Choroid plexus epithelial cell (primary cell): ENCODE measurements at regions not wholly inside any gene's neighbourhood (a gene's known extent, or its start where the extent isn't known, plus 50 kb on each side); places are given as distances from the start of the nearest gene placed in this dataset.

ENCODE experiments used
- DNase-seq: peaks from one replicate; pipeline ENCODE4 v3.0.0-alpha.2; 2010; ENCODE audit warnings: low read depth
- H3K4me3 ChIP-seq: 2 replicates; pipeline ENCODE4 v1.5.1; 2011; ENCODE audit warnings: low read depth, mild to moderate bottlenecking, control low read depth, low read length, moderate library complexity
- TF ChIP-seq, protein P1 (sequence below): conservative IDR thresholded peaks from 2 replicates; pipeline ENCODE4 v1.5.1; 2011; ENCODE audit warnings: low read depth, mild to moderate bottlenecking, control low read depth, inconsistent platforms, low read length, moderate library complexity

DNA sequence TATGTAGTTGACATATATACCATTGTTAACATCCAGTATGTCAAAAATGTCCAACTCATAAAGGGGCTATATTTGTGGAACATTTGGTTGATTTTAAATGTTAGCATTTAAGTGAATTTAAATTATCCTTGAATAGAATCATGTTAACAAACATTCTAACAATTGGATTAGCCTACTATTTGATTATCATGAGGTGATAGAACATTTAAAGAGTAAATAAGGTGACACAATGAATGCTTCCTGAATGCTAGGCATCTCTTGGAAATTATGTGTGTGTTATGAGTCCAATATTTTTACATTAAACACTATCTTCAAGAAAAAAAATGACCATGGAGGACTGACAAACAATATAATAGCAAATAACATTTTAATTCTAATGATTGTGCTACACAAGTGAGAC, 901.9 kb upstream of the AGA start:
- H3K4me3 ChIP-seq, result no peak overlapping the region
- no peak for DNase-seq
- TF ChIP-seq, protein P1, sequence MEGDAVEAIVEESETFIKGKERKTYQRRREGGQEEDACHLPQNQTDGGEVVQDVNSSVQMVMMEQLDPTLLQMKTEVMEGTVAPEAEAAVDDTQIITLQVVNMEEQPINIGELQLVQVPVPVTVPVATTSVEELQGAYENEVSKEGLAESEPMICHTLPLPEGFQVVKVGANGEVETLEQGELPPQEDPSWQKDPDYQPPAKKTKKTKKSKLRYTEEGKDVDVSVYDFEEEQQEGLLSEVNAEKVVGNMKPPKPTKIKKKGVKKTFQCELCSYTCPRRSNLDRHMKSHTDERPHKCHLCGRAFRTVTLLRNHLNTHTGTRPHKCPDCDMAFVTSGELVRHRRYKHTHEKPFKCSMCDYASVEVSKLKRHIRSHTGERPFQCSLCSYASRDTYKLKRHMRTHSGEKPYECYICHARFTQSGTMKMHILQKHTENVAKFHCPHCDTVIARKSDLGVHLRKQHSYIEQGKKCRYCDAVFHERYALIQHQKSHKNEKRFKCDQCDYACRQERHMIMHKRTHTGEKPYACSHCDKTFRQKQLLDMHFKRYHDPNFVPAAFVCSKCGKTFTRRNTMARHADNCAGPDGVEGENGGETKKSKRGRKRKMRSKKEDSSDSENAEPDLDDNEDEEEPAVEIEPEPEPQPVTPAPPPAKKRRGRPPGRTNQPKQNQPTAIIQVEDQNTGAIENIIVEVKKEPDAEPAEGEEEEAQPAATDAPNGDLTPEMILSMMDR, result no peak

- no peak overlapping the region for H3K4me3 ChIP-seq
- TF ChIP-seq, protein P1, result no peak
- DNase-seq, result no peak
Measured at GRCh38 chr4:178347111-178347510, 904.9 kb upstream of the AGA start.

- H3K4me3 ChIP-seq, result no peak overlapping the region
- no peak for DNase-seq
- TF ChIP-seq, protein P1, result no peak
Measured at GRCh38 chr4:178349601-178350000, 907.4 kb upstream of the AGA start.

- no peak overlapping the region for H3K4me3 ChIP-seq
- TF ChIP-seq, protein P1, result no peak
- DNase-seq, result no peak
Measured at GRCh38 chr4:178351185-178351584, 908.9 kb upstream of the AGA start.

DNA sequence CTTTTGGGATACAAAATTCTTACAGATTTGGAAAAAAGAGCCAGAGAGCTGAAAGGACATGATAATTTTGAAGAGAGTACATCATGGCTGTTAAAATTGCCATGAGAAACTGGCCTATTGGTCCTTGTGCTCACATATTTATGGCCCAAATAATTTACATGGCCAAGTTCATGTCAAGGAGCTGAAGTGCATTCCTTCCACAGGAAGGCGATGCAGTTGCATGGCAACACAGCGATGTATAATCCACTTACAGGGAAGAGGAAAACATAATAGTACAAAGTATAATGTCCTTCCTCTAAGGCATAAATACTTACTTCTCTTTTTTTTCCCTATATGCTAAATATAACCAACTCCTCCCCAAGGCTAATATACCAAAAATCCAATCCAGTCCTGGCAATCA, 914.5 kb upstream of the AGA start:
- TF ChIP-seq, protein P1, result no peak
- DNase-seq, result no peak
- no peak overlapping the region for H3K4me3 ChIP-seq

- TF ChIP-seq, protein P1, result no peak
- H3K4me3 ChIP-seq, result no peak overlapping the region
- no peak for DNase-seq
Measured at GRCh38 chr4:178385481-178385880, 943.2 kb upstream of the AGA start.

DNA sequence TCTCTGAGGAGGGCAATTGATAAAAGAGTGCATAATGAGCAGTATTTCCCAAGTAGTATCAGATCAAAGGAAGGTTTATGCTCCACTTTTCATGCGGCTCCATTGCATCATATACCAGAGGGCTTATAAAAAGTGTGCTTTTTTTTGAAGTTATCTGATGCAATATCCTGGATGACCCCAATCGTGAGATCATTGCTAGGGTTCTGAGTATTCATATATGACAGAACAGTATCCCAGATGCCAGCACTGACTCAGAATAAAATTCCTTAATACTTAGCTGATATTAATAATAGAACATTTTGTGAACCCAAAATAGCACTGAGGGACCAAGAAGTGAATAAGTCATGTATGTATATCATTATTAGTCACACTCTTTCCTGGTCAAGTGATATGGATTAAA, 945.5 kb upstream of the AGA start:
- no peak overlapping the region for H3K4me3 ChIP-seq
- no peak for DNase-seq
- TF ChIP-seq, protein P1, result no peak
